ENCODE measurements at regions not wholly inside any gene's neighbourhood (a gene's known extent, or its start where the extent isn't known, plus 50 kb on each side); places are given as distances from the start of the nearest gene placed in this dataset.

- Histone ChIP-seq H3K4me1 (ENCODE audit: insufficient read depth, insufficient read length) (no peaks in the 10 kb centered on the region), H3K27me3 (ENCODE audit: insufficient read depth, insufficient read length) (no peaks in the 10 kb centered on the region), H3K9ac (ENCODE audit: insufficient read length, low read depth) (no peak overlapping the region), H3K36me3 (ENCODE audit: insufficient read depth, insufficient read length, low read length) (no peaks in the 10 kb centered on the region), H3K9me3 (ENCODE audit: insufficient read depth, low read length) (no peaks in the 10 kb centered on the region), H3K4me3 (ENCODE audit: insufficient read length, low read depth) (no peak overlapping the region)
- TF ChIP-seq YY1 (IDR thresholded peaks at IDR 0.05; ENCODE audit: insufficient read depth, insufficient read length) (no peak), ZNF274 (IDR thresholded peaks at IDR 0.05; ENCODE audit: low read depth, low read length) (no peak), SUZ12 (IDR thresholded peaks at IDR 0.05; ENCODE audit: extremely low read depth, insufficient read depth, insufficient read length) (no peak)
- DNase-seq (ENCODE audit: low read depth, low spot score), result no peak
Observed at GRCh38 chr21:18759751-18760161, 356.2 kb upstream of the TMPRSS15 start.

- no peak for DNase-seq (ENCODE audit: low read depth, low spot score)
- Histone ChIP-seq H3K27me3 (ENCODE audit: insufficient read depth, insufficient read length) (no peaks in the 10 kb centered on the region), H3K4me1 (ENCODE audit: insufficient read depth, insufficient read length) (no peaks in the 10 kb centered on the region), H3K9me3 (ENCODE audit: insufficient read depth, low read length) (no peaks in the 10 kb centered on the region), H3K9ac (ENCODE audit: insufficient read length, low read depth) (no peak overlapping the region), H3K4me3 (ENCODE audit: insufficient read length, low read depth) (no peak overlapping the region), H3K36me3 (ENCODE audit: insufficient read depth, insufficient read length, low read length) (no peaks in the 10 kb centered on the region)
- TF ChIP-seq SUZ12 (IDR thresholded peaks at IDR 0.05; ENCODE audit: extremely low read depth, insufficient read depth, insufficient read length) (no peak), YY1 (IDR thresholded peaks at IDR 0.05; ENCODE audit: insufficient read depth, insufficient read length) (no peak), ZNF274 (IDR thresholded peaks at IDR 0.05; ENCODE audit: low read depth, low read length) (no peak)
Observed at GRCh38 chr21:18760247-18760646, 356.7 kb upstream of the TMPRSS15 start.

- no peaks in the 10 kb centered on the region for H3K36me3 ChIP-seq (ENCODE audit: insufficient read depth, insufficient read length, low read length)
- H3K4me3 ChIP-seq (ENCODE audit: insufficient read length, low read depth), result no peak overlapping the region
- DNase-seq (ENCODE audit: low read depth, low spot score), result no peak
- no peaks in the 10 kb centered on the region for H3K27me3 ChIP-seq (ENCODE audit: insufficient read depth, insufficient read length)
- TF ChIP-seq YY1 (IDR thresholded peaks at IDR 0.05; ENCODE audit: insufficient read depth, insufficient read length) (no peak), SUZ12 (IDR thresholded peaks at IDR 0.05; ENCODE audit: extremely low read depth, insufficient read depth, insufficient read length) (no peak), ZNF274 (IDR thresholded peaks at IDR 0.05; ENCODE audit: low read depth, low read length) (no peak)
- no peak overlapping the region for H3K9ac ChIP-seq (ENCODE audit: insufficient read length, low read depth)
- no peaks in the 10 kb centered on the region for H3K4me1 ChIP-seq (ENCODE audit: insufficient read depth, insufficient read length)
- H3K9me3 ChIP-seq (ENCODE audit: insufficient read depth, low read length), result no peaks in the 10 kb centered on the region
Observed at GRCh38 chr21:18764720-18765119, 361.1 kb upstream of the TMPRSS15 start.

- TF ChIP-seq ZNF274 (IDR thresholded peaks at IDR 0.05; ENCODE audit: low read depth, low read length) (no peak), YY1 (IDR thresholded peaks at IDR 0.05; ENCODE audit: insufficient read depth, insufficient read length) (no peak), SUZ12 (IDR thresholded peaks at IDR 0.05; ENCODE audit: extremely low read depth, insufficient read depth, insufficient read length) (no peak)
- DNase-seq (ENCODE audit: low read depth, low spot score), result no peak
- Histone ChIP-seq H3K9ac (ENCODE audit: insufficient read length, low read depth) (no peak overlapping the region), H3K4me3 (ENCODE audit: insufficient read length, low read depth) (no peak overlapping the region), H3K27me3 (ENCODE audit: insufficient read depth, insufficient read length) (no peaks in the 10 kb centered on the region), H3K9me3 (ENCODE audit: insufficient read depth, low read length) (no peaks in the 10 kb centered on the region), H3K4me1 (ENCODE audit: insufficient read depth, insufficient read length) (no peaks in the 10 kb centered on the region), H3K36me3 (ENCODE audit: insufficient read depth, insufficient read length, low read length) (no peaks in the 10 kb centered on the region)
Observed at GRCh38 chr21:18769599-18769998, 366.0 kb upstream of the TMPRSS15 start.

- no peaks in the 10 kb centered on the region; the same call in 1 of the 2 replicates for H3K9me3 ChIP-seq (ENCODE audit: insufficient read depth, low read length)
- TF ChIP-seq ZNF274 (IDR thresholded peaks at IDR 0.05; ENCODE audit: low read depth, low read length) (no peak), SUZ12 (IDR thresholded peaks at IDR 0.05; ENCODE audit: extremely low read depth, insufficient read depth, insufficient read length) (no peak), YY1 (IDR thresholded peaks at IDR 0.05; ENCODE audit: insufficient read depth, insufficient read length) (no peak)
Observed at GRCh38 chr21:18771845-18772380, 368.3 kb upstream of the TMPRSS15 start.

GRCh38 chr21:18772404-18772803 lies 368.8 kb upstream of the TMPRSS15 start:
- no peaks in the 10 kb centered on the region for H3K4me1 ChIP-seq (ENCODE audit: insufficient read depth, insufficient read length)
- H3K9ac ChIP-seq (ENCODE audit: insufficient read length, low read depth), result no peak overlapping the region
- H3K27me3 ChIP-seq (ENCODE audit: insufficient read depth, insufficient read length), result no peaks in the 10 kb centered on the region
- H3K9me3 ChIP-seq (ENCODE audit: insufficient read depth, low read length), result no peaks in the 10 kb centered on the region; the same call in 1 of the 2 replicates
- H3K4me3 ChIP-seq (ENCODE audit: insufficient read length, low read depth), result no peak overlapping the region
- TF ChIP-seq ZNF274 (IDR thresholded peaks at IDR 0.05; ENCODE audit: low read depth, low read length), result no peak
- TF ChIP-seq YY1 (IDR thresholded peaks at IDR 0.05; ENCODE audit: insufficient read depth, insufficient read length), result no peak
- TF ChIP-seq SUZ12 (IDR thresholded peaks at IDR 0.05; ENCODE audit: extremely low read depth, insufficient read depth, insufficient read length), result no peak
- DNase-seq (ENCODE audit: low read depth, low spot score), result no peak
- no peaks in the 10 kb centered on the region for H3K36me3 ChIP-seq (ENCODE audit: insufficient read depth, insufficient read length, low read length)

More at GRCh38 chr21:18771845-18772380, 368.3 kb upstream of the TMPRSS15 start:
- DNase-seq (ENCODE audit: low read depth, low spot score), result no peak
- no peaks in the 10 kb centered on the region for H3K27me3 ChIP-seq (ENCODE audit: insufficient read depth, insufficient read length)
- no peaks in the 10 kb centered on the region for H3K36me3 ChIP-seq (ENCODE audit: insufficient read depth, insufficient read length, low read length)
- H3K4me1 ChIP-seq (ENCODE audit: insufficient read depth, insufficient read length), result no peaks in the 10 kb centered on the region
- H3K9ac ChIP-seq (ENCODE audit: insufficient read length, low read depth), result no peak overlapping the region
- no peak overlapping the region for H3K4me3 ChIP-seq (ENCODE audit: insufficient read length, low read depth)

GRCh38 chr21:18772897-18773296 lies 369.3 kb upstream of the TMPRSS15 start:
- H3K4me3 ChIP-seq (ENCODE audit: insufficient read length, low read depth), result no peak overlapping the region
- H3K9me3 ChIP-seq (ENCODE audit: insufficient read depth, low read length), result no peaks in the 10 kb centered on the region; the same call in 1 of the 2 replicates
- H3K36me3 ChIP-seq (ENCODE audit: insufficient read depth, insufficient read length, low read length), result no peaks in the 10 kb centered on the region
- DNase-seq (ENCODE audit: low read depth, low spot score), result no peak
- TF ChIP-seq YY1 (IDR thresholded peaks at IDR 0.05; ENCODE audit: insufficient read depth, insufficient read length) (no peak), SUZ12 (IDR thresholded peaks at IDR 0.05; ENCODE audit: extremely low read depth, insufficient read depth, insufficient read length) (no peak)
- no peaks in the 10 kb centered on the region for H3K4me1 ChIP-seq (ENCODE audit: insufficient read depth, insufficient read length)
- H3K27me3 ChIP-seq (ENCODE audit: insufficient read depth, insufficient read length), result no peaks in the 10 kb centered on the region
- no peak overlapping the region for H3K9ac ChIP-seq (ENCODE audit: insufficient read length, low read depth)

All from NT2/D1 (cell line).